Endothelial cell of umbilical vein (primary cell): ENCODE measurements at regions not wholly inside any gene's neighbourhood (a gene's known extent, or its start where the extent isn't known, plus 50 kb on each side); places are given as distances from the start of the nearest gene placed in this dataset.

Experiments
- BruUV-seq: library from RNA; stranded (reverse); fragments of 400-500 nt; replicated peaks from 2 replicates; lab custom pipeline; 2021; lab: Mats Ljungman, UMichigan
- CTCF ChIA-PET: fragments of 300-600, 350-600 bp; sonication (Branson Sonifier 250); formaldehyde crosslinking; loops from one replicate; lab custom pipeline; 2021; ENCODE audit warnings: antibody characterized with exemption, inconsistent platforms; lab: Charles Lee
- POLR2A ChIA-PET: fragments of 300-600, 350-600 bp; sonication (Branson Sonifier 250); formaldehyde crosslinking; loops from one replicate; lab custom pipeline; 2021; ENCODE audit warnings: antibody characterized with exemption, inconsistent platforms; lab: Charles Lee
- DNase-seq: peaks from one replicate; pipeline ENCODE4 v3.0.0-alpha.2; 2011; ENCODE audit warnings: low read depth, low spot score
- FAIRE-seq: peaks from 2 replicates; lab custom pipeline; 2011; peaks lifted over from hg19 to GRCh38; lab: Jason Lieb, UNC
- H2AFZ ChIP-seq: 2 replicates; pipeline ENCODE4 v1.6.0; 2012; ENCODE audit warnings: low read depth, low read length, control low read depth, inconsistent platforms
- H3K27ac ChIP-seq: 2 replicates; pipeline ENCODE4 v1.5.1; 2011; ENCODE audit warnings: low read depth, mild to moderate bottlenecking, control low read depth, low read length, moderate library complexity; ENCODE audit not compliant: insufficient read depth
- H3K27me3 ChIP-seq, 2 experiments: 2 replicates each; pipeline versions ENCODE4 v1.6.0 to v1.6.1; 2011; ENCODE audit warnings: low read length in 2 of 2, mixed read lengths in 1 of 2; ENCODE audit not compliant: control insufficient read depth in 2 of 2, insufficient read depth in 2 of 2
- H3K36me3 ChIP-seq, 2 experiments: 2 replicates in 1 of 2; 3 replicates in 1 of 2; pipeline ENCODE4 v1.5.1; 2011; ENCODE audit warnings: low read length in 2 of 2, mild to moderate bottlenecking in 1 of 2, moderate library complexity in 1 of 2; ENCODE audit not compliant: control insufficient read depth in 2 of 2, insufficient read depth in 2 of 2; ENCODE audit errors: extremely low read depth in 1 of 2
- H3K4me1 ChIP-seq: 3 replicates; pipeline ENCODE4 v1.5.1; 2011; ENCODE audit warnings: mild to moderate bottlenecking, low read length; ENCODE audit not compliant: control insufficient read depth, insufficient read depth; ENCODE audit errors: extremely low read depth
- H3K4me2 ChIP-seq: 2 replicates; pipeline ENCODE4 v1.6.1; 2011; ENCODE audit warnings: low read length, control low read depth, mixed read lengths; ENCODE audit not compliant: insufficient read depth
- H3K4me3 ChIP-seq, 3 experiments: fragments of 200-600 bp in 1 of 3; sonication (generic), shearing (Covaris generic) in 1 of 3; replicated peaks in 1 of 3; 2 replicates each; pipeline ENCODE4 v1.5.1; 2011 to 2016; ENCODE audit warnings: control low read depth in 3 of 3, low read length in 3 of 3, mild to moderate bottlenecking in 2 of 3, inconsistent platforms in 1 of 3, low read depth in 1 of 3, moderate library complexity in 1 of 3; ENCODE audit not compliant: insufficient read depth in 1 of 3
- H3K79me2 ChIP-seq: 2 replicates; pipeline ENCODE4 v1.6.0; 2012; ENCODE audit warnings: low read length, inconsistent platforms; ENCODE audit not compliant: control insufficient read depth, insufficient read depth
- H3K9ac ChIP-seq: replicated peaks from 2 replicates; pipeline ENCODE3; 2011; ENCODE audit warnings: low read length, control low read depth; ENCODE audit not compliant: insufficient read depth; ENCODE audit errors: extremely low read depth
- H3K9me1 ChIP-seq: replicated peaks from 3 replicates; pipeline ENCODE4 v1.6.0; 2011; ENCODE audit warnings: mild to moderate bottlenecking, low read length; ENCODE audit not compliant: control insufficient read depth, insufficient read depth; ENCODE audit errors: extremely low read depth
- H3K9me3 ChIP-seq: replicated peaks from 2 replicates; pipeline ENCODE4 v1.5.1; 2012; ENCODE audit warnings: low read length, inconsistent platforms; ENCODE audit not compliant: control insufficient read depth, insufficient read depth
- H4K20me1 ChIP-seq: replicated peaks from 2 replicates; pipeline ENCODE3; 2011; ENCODE audit warnings: mild to moderate bottlenecking, low read length; ENCODE audit not compliant: control insufficient read depth, insufficient read depth; ENCODE audit errors: extremely low read depth
- CTCF ChIP-seq, 2 donors: IDR thresholded peaks; 1 replicate in 1 of 2; 2 replicates in 1 of 2; pipeline ENCODE4 v1.5.1; 2011; ENCODE audit warnings: low read length in 2 of 2, mild to moderate bottlenecking in 2 of 2, moderate library complexity in 2 of 2, control low read depth in 1 of 2, inconsistent platforms in 1 of 2, low read depth in 1 of 2; ENCODE audit not compliant: insufficient read depth in 1 of 2; ENCODE audit errors: extremely low read depth in 1 of 2
- GATA2 ChIP-seq: IDR thresholded peaks from 2 replicates; pipeline ENCODE4 v1.7.0; 2011; ENCODE audit warnings: low read depth, mild to moderate bottlenecking, moderate library complexity, mixed read lengths, low read length; ENCODE audit not compliant: insufficient read length, insufficient read depth
- JUN ChIP-seq: IDR thresholded peaks from 2 replicates; pipeline ENCODE4 v1.6.1; 2011; ENCODE audit warnings: borderline replicate concordance, low read depth; ENCODE audit not compliant: insufficient read length, insufficient read depth
- MAX ChIP-seq: IDR thresholded peaks from 2 replicates; pipeline ENCODE4 v1.6.1; 2011; ENCODE audit not compliant: insufficient read depth, insufficient read length
- MYC ChIP-seq: IDR thresholded peaks from one replicate; pipeline ENCODE4 v1.6.1; 2011; ENCODE audit warnings: mild to moderate bottlenecking, low read depth, low read length
- POLR2A ChIP-seq: IDR thresholded peaks from 2 replicates; pipeline ENCODE4 v1.6.1; 2012; ENCODE audit warnings: low read depth, mild to moderate bottlenecking, control low read depth, low read length
- POLR2AphosphoS5 ChIP-seq: IDR thresholded peaks from 2 replicates; pipeline ENCODE4 v1.6.1; 2012; ENCODE audit warnings: low read depth, mild to moderate bottlenecking, control low read depth, low read length, moderate library complexity; ENCODE audit not compliant: insufficient read depth
- dilution Hi-C: fragments of 300-500 bp; cut with MboI; formaldehyde crosslinking; loops from one replicate; pipeline ENCODE4 v1.15.0; 2019; ENCODE audit warnings: low sequenced_read_pairs; ENCODE audit not compliant: extremely low pct_ligation_motif_present
- intact Hi-C: fragments of 100-400 bp; cut with micrococcal nuclease; formaldehyde crosslinking; loops from one replicate; pipeline ENCODE4 v1.10.0; 2022

GRCh38 chr10:110442746-110443145, 55.0 kb upstream of the DUSP5 start:
- H3K4me3 ChIP-seq: no peak overlapping the region
- no peaks in the 10 kb centered on the region for H3K79me2 ChIP-seq
- no peaks in the 10 kb centered on the region for H3K27me3 ChIP-seq
- intact Hi-C loops (no loop called here), dilution Hi-C loops (no loop called here)
- H3K4me1 ChIP-seq: peaks cover 13% of the 10 kb centered on the region
- no peak overlapping the region for H3K4me2 ChIP-seq
- ChIA-PET CTCF (no interaction called here), POLR2A (no interaction called here)
- H3K27ac ChIP-seq: no peak overlapping the region
- DNase-seq (no peak), FAIRE-seq (no peak)
- H3K9me1 ChIP-seq: no peaks in the 10 kb centered on the region
- H3K9ac ChIP-seq: no peak overlapping the region
- TF ChIP-seq MAX (no peak), MYC (no peak), JUN (no peak), POLR2A (no peak), CTCF (IDR thresholded peaks at IDR 0.05; ENCODE audit: extremely low read depth in 1 of 2, insufficient read depth in 1 of 2, low read depth in 1 of 2, low read length in 2 of 2) (no peak), GATA2 (no peak), POLR2AphosphoS5 (no peak)
- H4K20me1 ChIP-seq: no peaks in the 10 kb centered on the region
- no peaks in the 10 kb centered on the region for H3K9me3 ChIP-seq
- BruUV-seq: no TSS peak
- no peak overlapping the region for H2AFZ ChIP-seq
- H3K36me3 ChIP-seq: no peaks in the 10 kb centered on the region
